Uterus (tissue), 3 donors: ENCODE measurements at regions not wholly inside any gene's neighbourhood (a gene's known extent, or its start where the extent isn't known, plus 50 kb on each side); places are given as distances from the start of the nearest gene placed in this dataset.

Source experiments
- DNase-seq, 2 donors: peaks; one replicate each; pipeline ENCODE4 v3.0.0-alpha.2; 2019 to 2020
- H3K27ac ChIP-seq, 2 donors: fragments of 200-600 bp; sonication (generic); 1 replicate in 1 of 2; 2 replicates in 1 of 2; pipeline ENCODE4 v1.5.1; 2016 to 2018
- H3K27me3 ChIP-seq, 2 donors: fragments of 200-600 bp; sonication (generic); one replicate each; pipeline ENCODE4 v1.5.1; 2018 to 2019; ENCODE audit warnings: control low read depth in 1 of 2
- H3K36me3 ChIP-seq, 2 donors: fragments of 200-600 bp; sonication (generic); one replicate each; pipeline ENCODE4 v1.5.1; 2019; ENCODE audit warnings: control low read depth in 1 of 2
- H3K4me1 ChIP-seq, 2 donors: fragments of 200-600 bp; sonication (generic); one replicate each; pipeline ENCODE4 v1.5.1; 2018 to 2019; ENCODE audit warnings: control low read depth in 1 of 2
- H3K4me3 ChIP-seq, 2 donors: fragments of 200-600 bp; sonication (generic); 1 replicate in 1 of 2; 2 replicates in 1 of 2; pipeline ENCODE4 v1.5.1; 2018 to 2019; ENCODE audit warnings: mild to moderate bottlenecking in 1 of 2
- H3K9me3 ChIP-seq, 2 donors: fragments of 200-600 bp; sonication (generic); one replicate each; pipeline ENCODE4 v1.5.1; 2019; ENCODE audit warnings: control low read depth in 1 of 2
- CTCF ChIP-seq, 4 experiments: fragments of 200-600 bp in 2 of 4; fragments of 450-650 bp in 2 of 4; sonication (generic) in 2 of 4; IDR thresholded peaks; one replicate each; pipeline ENCODE4 v1.5.1; 2016 to 2019; ENCODE audit warnings: antibody characterized with exemption in 4 of 4, mild to moderate bottlenecking in 2 of 4, moderate library complexity in 1 of 4
- POLR2A ChIP-seq, 2 donors: fragments of 450-650 bp; IDR thresholded peaks; one replicate each; pipeline ENCODE4 v1.6.1; 2016; ENCODE audit warnings: antibody characterized with exemption in 2 of 2, mild to moderate bottlenecking in 1 of 2, moderate library complexity in 1 of 2
- intact Hi-C: fragments of 100-400 bp; cut with DNase I; formaldehyde crosslinking; loops from one replicate; pipeline ENCODE4 v1.15.1; 2023; ENCODE audit warnings: low total_unique reads
- donor health status: DM: yes; HTN: yes; CAD: no.

GRCh38 chr20:58570204-58570859, 55.1 kb upstream of the APCDD1L start:
- H3K27me3 ChIP-seq, result no peaks in the 10 kb centered on the region
- H3K36me3 ChIP-seq, result no peaks in the 10 kb centered on the region
- no peaks in the 10 kb centered on the region for H3K9me3 ChIP-seq
- peaks cover 0 to 19% of the 10 kb centered on the region in 2 donors for H3K4me1 ChIP-seq
- intact Hi-C loops, result no loop called here
- H3K27ac ChIP-seq, result peak overlapping the region; percentile 32 to 79
- DNase-seq, result no peak
- H3K4me3 ChIP-seq, result no peak overlapping the region
- TF ChIP-seq POLR2A (IDR thresholded peaks at IDR 0.05) (no peak), CTCF (IDR thresholded peaks at IDR 0.05) (no peak)

- intact Hi-C loops, result no loop called here
- Histone ChIP-seq H3K27ac (peak overlapping the region; percentile 63 to 79), H3K4me3 (no peak overlapping the region), H3K4me1 (peaks cover 0 to 19% of the 10 kb centered on the region in 2 donors), H3K36me3 (no peaks in the 10 kb centered on the region), H3K27me3 (no peaks in the 10 kb centered on the region), H3K9me3 (no peaks in the 10 kb centered on the region)
- TF ChIP-seq CTCF (IDR thresholded peaks at IDR 0.05) (no peak), POLR2A (IDR thresholded peaks at IDR 0.05) (no peak)
- no peak for DNase-seq
Measured at GRCh38 chr20:58569241-58570125, 54.3 kb upstream of the APCDD1L start.

GRCh38 chr20:58568483-58569240, 53.5 kb upstream of the APCDD1L start:
- TF ChIP-seq POLR2A (IDR thresholded peaks at IDR 0.05), result no peak

GRCh38 chr20:58568126-58568482, 52.9 kb upstream of the APCDD1L start:
- intact Hi-C loops, result no loop called here
- Histone ChIP-seq H3K4me3 (no peak overlapping the region), H3K27ac (peak overlapping the region in 1 of 2 donors; percentile 79), H3K36me3 (no peaks in the 10 kb centered on the region), H3K27me3 (no peaks in the 10 kb centered on the region), H3K4me1 (peaks cover 0 to 19% of the 10 kb centered on the region in 2 donors), H3K9me3 (no peaks in the 10 kb centered on the region)
- no peak for DNase-seq
- no peak for TF ChIP-seq CTCF (IDR thresholded peaks at IDR 0.05)
- TF ChIP-seq POLR2A (IDR thresholded peaks at IDR 0.05), result no peak

More at GRCh38 chr20:58568483-58569240, 53.5 kb upstream of the APCDD1L start:
- H3K27ac ChIP-seq, result peak overlapping the region; percentile 63 to 79
- intact Hi-C loops, result no loop called here
- H3K9me3 ChIP-seq, result no peaks in the 10 kb centered on the region
- peak in 1 of 2 donors; percentile 51 for DNase-seq
- H3K27me3 ChIP-seq, result no peaks in the 10 kb centered on the region
- peaks cover 0 to 19% of the 10 kb centered on the region in 2 donors for H3K4me1 ChIP-seq
- H3K36me3 ChIP-seq, result no peaks in the 10 kb centered on the region
- no peak overlapping the region for H3K4me3 ChIP-seq

- no peaks in the 10 kb centered on the region for H3K27me3 ChIP-seq
- H3K4me3 ChIP-seq, result no peak overlapping the region
- no peak overlapping the region for H3K27ac ChIP-seq
- no peak for DNase-seq
- no peaks in the 10 kb centered on the region for H3K9me3 ChIP-seq
- no peaks in the 10 kb centered on the region for H3K36me3 ChIP-seq
- H3K4me1 ChIP-seq, result peaks cover 0 to 19% of the 10 kb centered on the region in 2 donors
- intact Hi-C loops, result no loop called here
- TF ChIP-seq POLR2A (IDR thresholded peaks at IDR 0.05), result no peak
- no peak for TF ChIP-seq CTCF (IDR thresholded peaks at IDR 0.05)
Measured at GRCh38 chr20:58567437-58567836, 52.2 kb upstream of the APCDD1L start.
